ENCODE measurements at regions not wholly inside any gene's neighbourhood (a gene's known extent, or its start where the extent isn't known, plus 50 kb on each side); places are given as distances from the start of the nearest gene placed in this dataset.

- no peak for TF ChIP-seq CTCF (IDR thresholded peaks at IDR 0.05; ENCODE audit: low read length)
- TF ChIP-seq EZH2 (IDR thresholded peaks at IDR 0.05; ENCODE audit: borderline replicate concordance, low read length): no peak
These were observed 364.4 kb upstream of the PRKCQ start for GRCh38 chr10:6944436-6944835.
